Spleen (tissue), 7 donors: ENCODE measurements at regions not wholly inside any gene's neighbourhood (a gene's known extent, or its start where the extent isn't known, plus 50 kb on each side); places are given as distances from the start of the nearest gene placed in this dataset.

ENCODE experiments used
- POLR2AphosphoS5 ChIP-seq, 3 donors: sonication (generic); formaldehyde crosslinking; IDR thresholded peaks; one replicate each; pipeline ENCODE4 v1.5.1; 2017; ENCODE audit warnings: antibody characterized with exemption in 3 of 3
- TF ChIP-seq, protein P1 (sequence below), 11 experiments: fragments of 200-600 bp in 7 of 11; fragments of 450-650 bp in 4 of 11; sonication (generic) in 4 of 11; IDR thresholded peaks in 8 of 11; conservative IDR thresholded peaks in 3 of 11; 1 replicate in 7 of 11; 2 replicates in 4 of 11; pipeline versions ENCODE4 v1.4.0 to v1.8.0; 2016 to 2021; ENCODE audit warnings: antibody characterized with exemption in 11 of 11, inconsistent platforms in 4 of 11, mild to moderate bottlenecking in 1 of 11
- donor health status: DM: no; HTN: no; CAD: no; lungs with moderate emphysema.
- donor health status: DM: no; HTN: no; CAD: no.
- donor health status: DM: no; HTN: no; CAD: no.

DNA sequence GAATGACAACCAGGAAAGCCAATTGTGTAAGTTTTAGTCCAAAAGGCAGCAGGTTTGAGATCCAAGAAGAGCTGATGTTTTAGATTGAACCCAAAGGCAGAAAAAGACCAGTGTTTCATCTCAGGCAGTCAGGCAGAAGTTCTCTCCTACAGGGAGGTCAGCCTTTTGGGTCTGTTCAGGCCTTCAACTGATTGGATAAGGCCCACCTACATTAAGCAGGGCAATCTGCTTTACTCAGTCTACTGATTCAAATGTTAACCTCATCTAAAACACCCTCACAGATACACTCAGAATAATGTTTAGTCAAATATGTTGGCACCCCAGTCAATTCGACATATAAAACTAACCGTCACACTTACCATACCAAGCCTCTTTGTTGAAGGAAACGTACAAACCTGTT lies 134.2 kb upstream of the NEIL3 start:
- TF ChIP-seq, protein P1, sequence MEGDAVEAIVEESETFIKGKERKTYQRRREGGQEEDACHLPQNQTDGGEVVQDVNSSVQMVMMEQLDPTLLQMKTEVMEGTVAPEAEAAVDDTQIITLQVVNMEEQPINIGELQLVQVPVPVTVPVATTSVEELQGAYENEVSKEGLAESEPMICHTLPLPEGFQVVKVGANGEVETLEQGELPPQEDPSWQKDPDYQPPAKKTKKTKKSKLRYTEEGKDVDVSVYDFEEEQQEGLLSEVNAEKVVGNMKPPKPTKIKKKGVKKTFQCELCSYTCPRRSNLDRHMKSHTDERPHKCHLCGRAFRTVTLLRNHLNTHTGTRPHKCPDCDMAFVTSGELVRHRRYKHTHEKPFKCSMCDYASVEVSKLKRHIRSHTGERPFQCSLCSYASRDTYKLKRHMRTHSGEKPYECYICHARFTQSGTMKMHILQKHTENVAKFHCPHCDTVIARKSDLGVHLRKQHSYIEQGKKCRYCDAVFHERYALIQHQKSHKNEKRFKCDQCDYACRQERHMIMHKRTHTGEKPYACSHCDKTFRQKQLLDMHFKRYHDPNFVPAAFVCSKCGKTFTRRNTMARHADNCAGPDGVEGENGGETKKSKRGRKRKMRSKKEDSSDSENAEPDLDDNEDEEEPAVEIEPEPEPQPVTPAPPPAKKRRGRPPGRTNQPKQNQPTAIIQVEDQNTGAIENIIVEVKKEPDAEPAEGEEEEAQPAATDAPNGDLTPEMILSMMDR (IDR thresholded peaks at IDR 0.05 in 8 of 11, conservative IDR thresholded peaks at IDR 0.05 in 3 of 11): no peak
- no peak for TF ChIP-seq POLR2AphosphoS5 (IDR thresholded peaks at IDR 0.05)
